NCI-H526 treated with DMSO at 0.1 percent for 48 hours (cell line): ENCODE measurements at regions not wholly inside any gene's neighbourhood (a gene's known extent, or its start where the extent isn't known, plus 50 kb on each side); places are given as distances from the start of the nearest gene placed in this dataset.
"Not testable (repeated sequence)": the region's sequence is repeated elsewhere in the genome, so short reads cannot be mapped to it uniquely, and the experiment has no call there.

ENCODE experiments used
- DNase-seq: peaks from one replicate; lab custom pipeline; 2025; lab: John Stamatoyannopoulos, UW

- DNase-seq: no peak
Measured at GRCh38 chrX:114272096-114272686, 311.7 kb upstream of the HTR2C start.

- not testable (repeated sequence) for DNase-seq
Measured at GRCh38 chrX:114270371-114270770, 313.5 kb upstream of the HTR2C start.

- no peak for DNase-seq
Measured at GRCh38 chrX:114268643-114269042, 315.2 kb upstream of the HTR2C start.

DNA sequence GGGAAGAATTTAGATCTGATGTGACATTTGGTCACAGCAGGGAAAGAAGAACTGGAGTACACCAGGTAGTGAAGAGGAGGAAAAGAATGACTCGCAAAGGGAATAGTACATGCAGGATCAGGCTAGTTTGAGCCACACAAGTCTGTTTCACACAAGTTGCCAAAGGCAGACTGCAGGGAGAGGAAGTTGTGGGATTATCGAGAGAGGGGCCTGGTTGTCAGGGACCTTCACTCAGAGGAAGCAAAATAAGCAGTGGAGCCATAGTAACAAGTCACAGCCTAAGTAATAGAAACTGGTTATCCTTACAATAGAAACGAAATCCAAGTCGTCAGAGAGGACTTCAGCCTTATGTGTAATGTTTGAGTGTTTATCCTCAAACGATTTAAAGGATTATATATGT is 316.7 kb upstream of the HTR2C start:
- DNase-seq: no peak

- no peak for DNase-seq
Measured at GRCh38 chrX:114252186-114252585, 331.7 kb upstream of the HTR2C start.

DNA sequence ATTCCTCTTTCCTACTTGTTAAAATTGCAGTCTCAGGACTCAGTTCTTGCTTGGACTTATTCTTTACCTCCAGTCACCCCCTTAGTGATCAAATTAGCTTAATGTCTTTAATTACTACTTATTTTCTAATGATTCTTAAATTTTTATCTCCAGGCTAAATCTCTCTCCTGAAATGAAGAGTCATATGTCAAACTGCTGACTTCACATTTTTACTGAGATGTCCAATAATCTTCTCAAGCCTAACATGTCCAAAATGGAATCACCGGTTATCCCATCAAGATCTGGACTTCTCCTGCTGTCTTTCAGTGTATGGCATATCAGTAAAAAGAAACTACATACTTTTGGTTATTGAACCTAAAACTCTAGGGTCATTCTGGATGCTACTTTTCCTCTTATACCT is 332.3 kb upstream of the HTR2C start:
- DNase-seq: no peak

- DNase-seq: no peak
Measured at GRCh38 chrX:114221445-114221844, 362.4 kb upstream of the HTR2C start.

DNA sequence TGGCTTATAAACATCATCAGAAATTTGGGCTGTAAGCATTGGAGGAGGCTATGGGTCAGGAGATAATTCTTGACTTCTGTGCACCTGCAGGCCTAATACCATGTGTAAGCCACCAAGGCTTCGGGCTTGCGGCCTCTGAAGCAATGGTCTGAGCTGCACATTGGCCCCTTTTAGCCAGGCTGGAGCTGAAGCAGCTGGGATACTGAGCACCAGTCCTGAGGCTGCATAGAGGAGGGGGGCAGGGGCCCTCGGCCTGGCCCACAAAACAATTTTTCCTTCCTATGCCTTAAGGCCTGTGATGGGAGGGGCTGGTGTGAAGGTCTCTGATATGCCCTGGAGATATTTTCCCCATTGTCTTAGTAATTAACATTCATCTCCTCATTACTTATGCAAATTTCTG is 373.0 kb upstream of the HTR2C start:
- no peak for DNase-seq

- no peak for DNase-seq
Measured at GRCh38 chrX:114201622-114202021, 382.3 kb upstream of the HTR2C start.

DNA sequence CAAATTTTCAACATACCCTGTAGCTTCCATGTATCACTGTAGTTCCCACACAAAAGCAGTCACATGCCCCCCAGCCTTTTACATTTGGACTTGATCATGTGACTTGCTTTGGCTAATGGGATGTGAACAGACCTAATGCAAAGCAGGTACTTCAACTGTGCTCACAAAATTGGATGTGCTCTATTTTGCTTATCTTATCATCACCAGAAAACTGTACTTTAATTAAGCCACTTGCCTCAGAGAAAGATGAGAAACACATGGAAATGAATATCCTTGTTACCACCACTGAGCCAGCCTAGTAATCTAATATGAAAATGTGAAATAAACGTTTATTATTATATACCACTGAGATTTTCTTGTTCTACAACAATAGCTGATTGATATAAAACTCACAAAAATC is 402.7 kb upstream of the HTR2C start:
- no peak for DNase-seq

DNA sequence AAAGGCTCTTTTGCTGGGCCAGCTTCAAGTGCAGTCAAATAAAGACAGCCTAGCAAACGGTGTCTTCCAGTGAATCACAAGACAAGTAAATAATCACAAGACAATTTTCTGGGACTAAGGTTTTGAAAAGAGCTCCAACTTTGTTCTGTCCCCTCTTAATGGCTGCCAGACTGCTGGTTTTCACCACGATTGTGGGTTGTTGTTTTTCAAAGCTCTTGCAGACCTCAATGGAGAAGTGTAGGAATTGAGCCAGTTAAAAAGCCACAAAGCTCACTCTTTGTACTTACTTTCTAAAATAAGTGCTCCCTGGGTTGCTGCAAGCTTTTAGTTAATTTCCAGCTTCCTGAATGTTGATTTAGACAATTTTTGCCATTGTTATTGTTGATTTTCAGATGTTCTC is 405.8 kb upstream of the HTR2C start:
- DNase-seq: no peak

- not testable (repeated sequence) for DNase-seq
Measured at GRCh38 chrX:114167276-114167675, 416.6 kb upstream of the HTR2C start.

- no peak for DNase-seq
Measured at GRCh38 chrX:114166601-114167000, 417.3 kb upstream of the HTR2C start.

- no peak for DNase-seq
Measured at GRCh38 chrX:114165537-114165936, 418.3 kb upstream of the HTR2C start.

GRCh38 chrX:114162068-114162735 is 421.7 kb upstream of the HTR2C start:
- DNase-seq: no peak

DNA sequence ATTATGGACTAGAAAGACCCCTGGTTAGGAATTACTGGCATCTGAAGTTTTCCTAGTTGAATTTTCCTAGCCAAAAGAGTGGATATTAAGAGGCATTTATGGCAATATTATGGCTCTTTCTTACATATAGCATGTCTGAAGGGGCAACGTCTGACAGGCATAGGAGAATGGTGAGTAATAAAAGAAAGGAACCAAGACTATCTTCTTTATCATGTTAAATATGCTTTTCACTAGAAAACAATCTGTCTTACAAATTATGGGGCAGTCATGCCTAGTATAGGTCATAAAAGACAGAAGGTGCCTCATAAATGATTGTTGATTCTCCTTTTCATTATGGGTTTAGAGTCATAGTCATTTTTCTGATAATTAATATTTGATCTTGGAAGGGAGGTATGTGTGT is 431.1 kb upstream of the HTR2C start:
- no peak for DNase-seq

GRCh38 chrX:114152130-114152529 is 431.8 kb upstream of the HTR2C start:
- DNase-seq: no peak

- no peak for DNase-seq
Measured at GRCh38 chrX:114134465-114134864, 449.4 kb upstream of the HTR2C start.

DNA sequence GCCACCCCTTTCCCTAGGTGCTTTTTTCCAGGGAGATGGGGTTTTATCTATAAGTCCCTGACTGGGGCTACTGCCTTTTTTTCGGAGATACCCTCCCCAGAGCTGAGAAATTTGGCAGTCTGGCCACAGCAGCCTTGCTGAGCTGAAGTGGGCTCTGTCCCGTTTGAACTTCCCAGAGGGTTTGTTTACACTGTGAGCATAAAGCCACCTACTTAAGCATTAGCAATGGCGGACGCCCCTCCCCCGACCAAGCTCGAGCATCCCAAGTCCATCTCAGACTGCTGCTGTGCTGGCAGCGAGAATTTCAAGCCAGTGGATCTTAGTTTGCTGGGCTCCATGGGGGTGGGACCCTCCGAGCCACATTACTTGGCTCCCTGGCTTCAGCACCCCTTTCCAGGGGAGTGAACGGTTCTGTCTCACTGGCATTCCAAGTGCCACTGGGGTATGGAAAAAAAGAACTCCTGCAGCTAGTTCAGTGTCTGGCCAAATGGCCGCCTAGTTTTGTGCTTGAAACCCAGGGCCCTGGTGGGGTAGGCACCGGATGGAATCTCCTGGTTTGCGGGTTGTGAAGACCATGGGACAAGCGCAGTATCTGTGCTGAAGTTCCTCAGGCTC is 456.4 kb upstream of the HTR2C start:
- no peak for DNase-seq

GRCh38 chrX:114127005-114127404 is 456.9 kb upstream of the HTR2C start:
- DNase-seq: no peak

DNA sequence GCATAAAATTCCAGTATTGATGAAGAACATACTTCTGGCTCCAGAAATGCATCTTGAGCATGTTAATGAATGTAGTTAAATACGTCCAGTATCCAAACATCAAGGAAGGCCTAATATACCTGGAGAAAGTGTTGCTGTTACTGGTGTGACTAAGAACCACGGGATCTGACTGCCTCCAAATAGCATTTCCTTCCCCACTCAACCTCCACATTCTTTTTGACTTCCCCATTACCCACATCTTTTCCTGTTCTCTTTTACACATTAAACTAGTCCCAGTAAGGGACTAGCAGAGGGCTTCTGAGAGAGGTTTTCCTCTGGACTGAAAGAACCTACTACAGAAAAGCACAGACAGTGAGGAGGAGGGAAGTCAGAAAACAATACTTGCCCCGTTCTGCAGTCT is 482.8 kb upstream of the HTR2C start:
- no peak for DNase-seq

DNA sequence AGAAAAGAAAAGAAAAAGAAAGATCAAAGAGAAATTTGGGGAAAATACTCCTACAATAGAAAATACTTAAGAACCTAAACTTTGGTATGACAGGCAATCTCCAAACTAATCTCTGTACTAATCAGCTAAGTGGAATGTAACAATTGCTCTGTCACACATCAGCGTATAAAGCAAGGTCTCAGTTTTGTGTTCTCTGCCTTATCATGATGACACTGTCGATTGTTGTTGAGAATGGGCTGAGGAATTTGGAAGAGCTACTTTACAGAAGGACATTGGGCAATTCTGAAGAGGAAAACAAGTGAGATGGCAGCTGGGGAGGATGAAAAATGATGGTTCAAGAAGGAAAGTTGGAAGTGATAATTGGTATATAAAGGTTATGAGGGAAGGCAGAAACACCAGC is 486.0 kb upstream of the HTR2C start:
- no peak for DNase-seq

DNA sequence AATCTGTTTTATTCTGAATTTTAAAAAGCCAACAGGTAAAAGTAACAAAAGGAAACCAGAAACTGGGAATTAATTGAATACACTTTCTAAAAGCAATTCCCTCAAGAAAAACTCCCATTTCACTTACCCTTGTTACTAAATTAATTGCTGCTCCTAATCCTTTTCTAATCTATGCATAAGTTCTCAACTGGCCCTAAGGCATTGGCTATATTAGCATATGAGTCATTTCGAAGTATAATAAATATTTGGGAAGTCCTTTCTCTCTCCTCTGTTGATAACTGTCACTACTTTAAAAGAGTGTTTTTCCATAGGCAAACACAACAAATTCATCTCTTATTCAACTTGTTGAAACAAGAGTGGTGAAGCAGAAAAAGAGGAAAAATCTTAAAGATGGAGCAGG is 486.5 kb upstream of the HTR2C start:
- DNase-seq: no peak

GRCh38 chrX:114095789-114096188 is 488.1 kb upstream of the HTR2C start:
- DNase-seq: no peak
